ENCODE measurements at regions not wholly inside any gene's neighbourhood (a gene's known extent, or its start where the extent isn't known, plus 50 kb on each side); places are given as distances from the start of the nearest gene placed in this dataset.

DNA sequence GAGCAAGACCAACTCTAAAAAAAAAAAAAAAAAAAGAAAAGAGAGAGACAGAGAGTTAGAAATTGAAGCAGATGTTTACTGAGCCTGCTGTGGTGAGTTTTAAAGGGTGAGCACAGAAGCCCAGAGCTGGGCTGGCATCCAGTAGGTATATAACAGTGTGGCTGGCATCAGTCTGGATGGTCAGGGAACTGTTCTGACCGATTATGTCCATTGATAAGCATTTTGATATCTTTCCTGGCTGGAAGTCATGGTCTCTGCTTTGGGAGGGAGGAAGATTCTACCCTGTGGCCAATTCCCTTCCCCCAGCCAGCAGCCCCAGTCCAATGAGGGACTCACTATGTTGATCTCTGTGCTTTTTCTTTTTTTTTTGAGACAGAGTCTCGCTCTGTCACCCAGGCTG is 65.2 kb upstream of the PODXL start:
- Histone ChIP-seq H3K9me3 (ENCODE audit: low read depth) (no peaks in the 10 kb centered on the region), H3K79me2 (ENCODE audit: low read depth) (no peaks in the 10 kb centered on the region), H3K27ac (no peak overlapping the region), H3K9ac (no peak overlapping the region), H3K4me1 (peaks cover 38% of the 10 kb centered on the region), H4K20me1 (ENCODE audit: low read depth) (no peaks in the 10 kb centered on the region), H3K27me3 (no peaks in the 10 kb centered on the region), H3K36me3 (no peaks in the 10 kb centered on the region), H3F3A (ENCODE audit: low read depth) (peaks cover 48% of the 10 kb centered on the region), H2AFZ (replicated peaks) (no peak overlapping the region), H3K4me2 (no peak overlapping the region), H3K4me3 (no peak overlapping the region)
- H3K9me3 Mint-ChIP-seq, result peaks cover 3% of the 10 kb centered on the region
- no peak overlapping the region for H3K4me3 Mint-ChIP-seq
- DNase-seq (ENCODE audit: low spot score), result no peak
- peaks cover 43% of the 10 kb centered on the region for H3K4me1 Mint-ChIP-seq
- H3K36me3 Mint-ChIP-seq, result peaks cover 3% of the 10 kb centered on the region
- H3K27me3 Mint-ChIP-seq (ENCODE audit: insufficient read depth, low read depth), result peaks cover 11% of the 10 kb centered on the region
- H3K27ac Mint-ChIP-seq, result no peak overlapping the region
- TF ChIP-seq EZH2phosphoT487 (IDR thresholded peaks at IDR 0.05) (no peak), EZH2 (IDR thresholded peaks at IDR 0.05) (no peak), CTCF (IDR thresholded peaks at IDR 0.05) (no peak)

GRCh38 chr7:131620673-131621609 is 64.5 kb upstream of the PODXL start:
- peak; percentile 45 for DNase-seq (ENCODE audit: low spot score)
- no peaks in the 10 kb centered on the region for H3K36me3 ChIP-seq
- Mint-ChIP-seq H3K4me1 (peaks cover 38% of the 10 kb centered on the region), H3K4me3 (no peak overlapping the region), H3K36me3 (peaks cover 3% of the 10 kb centered on the region), H3K27me3 (ENCODE audit: insufficient read depth, low read depth) (peaks cover 11% of the 10 kb centered on the region), H3K27ac (peak overlapping the region; percentile 6), H3K9me3 (peaks cover 3% of the 10 kb centered on the region)
- H3K27me3 ChIP-seq, result no peaks in the 10 kb centered on the region
- H3K79me2 ChIP-seq (ENCODE audit: low read depth), result no peaks in the 10 kb centered on the region
- H3K9me3 ChIP-seq (ENCODE audit: low read depth), result no peaks in the 10 kb centered on the region
- H3K9ac ChIP-seq, result no peak overlapping the region
- H3K27ac ChIP-seq, result peak overlapping the region; percentile 17
- H3K4me3 ChIP-seq, result no peak overlapping the region
- H3F3A ChIP-seq (ENCODE audit: low read depth), result peaks cover 41% of the 10 kb centered on the region
- TF ChIP-seq EZH2phosphoT487 (IDR thresholded peaks at IDR 0.05), result no peak
- no peak for TF ChIP-seq CTCF (IDR thresholded peaks at IDR 0.05)
- TF ChIP-seq EZH2 (IDR thresholded peaks at IDR 0.05), result no peak
- H4K20me1 ChIP-seq (ENCODE audit: low read depth), result no peaks in the 10 kb centered on the region
- peak overlapping the region; percentile 11 for H3K4me2 ChIP-seq
- peaks cover 33% of the 10 kb centered on the region for H3K4me1 ChIP-seq
- peak overlapping the region; percentile 70 for H2AFZ ChIP-seq (replicated peaks)

- no peaks in the 10 kb centered on the region for H4K20me1 ChIP-seq (ENCODE audit: low read depth)
- no peak overlapping the region for H3K4me3 ChIP-seq
- no peak for TF ChIP-seq CTCF (IDR thresholded peaks at IDR 0.05)
- no peak for TF ChIP-seq EZH2 (IDR thresholded peaks at IDR 0.05)
- TF ChIP-seq EZH2phosphoT487 (IDR thresholded peaks at IDR 0.05), result no peak
- peak; percentile 29 for DNase-seq (ENCODE audit: low spot score)
- Mint-ChIP-seq H3K9me3 (peaks cover 3% of the 10 kb centered on the region), H3K27me3 (ENCODE audit: insufficient read depth, low read depth) (peaks cover 11% of the 10 kb centered on the region), H3K4me1 (peaks cover 33% of the 10 kb centered on the region), H3K4me3 (no peak overlapping the region), H3K36me3 (peaks cover 3% of the 10 kb centered on the region), H3K27ac (peak overlapping the region; percentile 81)
- no peaks in the 10 kb centered on the region for H3K36me3 ChIP-seq
- H2AFZ ChIP-seq (replicated peaks), result no peak overlapping the region
- H3F3A ChIP-seq (ENCODE audit: low read depth), result peaks cover 31% of the 10 kb centered on the region
- no peak overlapping the region for H3K9ac ChIP-seq
- no peaks in the 10 kb centered on the region for H3K9me3 ChIP-seq (ENCODE audit: low read depth)
- H3K4me1 ChIP-seq, result peaks cover 24% of the 10 kb centered on the region
- H3K27me3 ChIP-seq, result no peaks in the 10 kb centered on the region
- no peaks in the 10 kb centered on the region for H3K79me2 ChIP-seq (ENCODE audit: low read depth)
- H3K4me2 ChIP-seq, result peak overlapping the region; percentile 14
- peak overlapping the region; percentile 17 for H3K27ac ChIP-seq
These were observed 63.2 kb upstream of the PODXL start for GRCh38 chr7:131619336-131620305.
